Dendritic cell treated with granulocyte-macrophage colony-stimulating factor and Interleukin-4, amounts not matched to agents 40 ng/mL and 50 ng/mL, for 4 days (primary cell): ENCODE measurements at regions not wholly inside any gene's neighbourhood (a gene's known extent, or its start where the extent isn't known, plus 50 kb on each side); places are given as distances from the start of the nearest gene placed in this dataset.
"Not testable (repeated sequence)": the region's sequence is repeated elsewhere in the genome, so short reads cannot be mapped to it uniquely, and the experiment has no call there.

ENCODE experiments used
- H3K27ac Mint-ChIP-seq: one replicate; pipeline ENCODE4 v1.8.0; 2022; ENCODE audit warnings: mild to moderate bottlenecking, mixed read lengths
- H3K27me3 Mint-ChIP-seq: one replicate; pipeline ENCODE4 v1.8.0; 2022; ENCODE audit warnings: mild to moderate bottlenecking, mixed read lengths
- H3K36me3 Mint-ChIP-seq: one replicate; pipeline ENCODE4 v1.8.0; 2022; ENCODE audit warnings: low read depth, mixed read lengths
- H3K4me1 Mint-ChIP-seq: one replicate; pipeline ENCODE4 v1.8.0; 2022; ENCODE audit warnings: low read depth, mixed read lengths
- H3K4me3 Mint-ChIP-seq: one replicate; pipeline ENCODE4 v1.8.0; 2022; ENCODE audit warnings: mild to moderate bottlenecking, moderate library complexity, mixed read lengths
- H3K9me3 Mint-ChIP-seq: one replicate; pipeline ENCODE4 v1.8.0; 2022; ENCODE audit warnings: mixed read lengths
- intact Hi-C: fragments of 100-400 bp; cut with micrococcal nuclease; formaldehyde crosslinking; loops from one replicate; pipeline ENCODE4 v1.15.0; 2022

- H3K4me3 Mint-ChIP-seq: no peak overlapping the region
- intact Hi-C loops: no loop called here
- no peaks in the 10 kb centered on the region for H3K27me3 Mint-ChIP-seq
- peaks cover 40% of the 10 kb centered on the region for H3K9me3 Mint-ChIP-seq
- H3K27ac Mint-ChIP-seq: no peak overlapping the region
- no peaks in the 10 kb centered on the region for H3K4me1 Mint-ChIP-seq
- no peaks in the 10 kb centered on the region for H3K36me3 Mint-ChIP-seq
Observed at GRCh38 chr6:86723151-86723550, 214.2 kb upstream of the HTR1E start.

- intact Hi-C loops: no loop called here
- no peaks in the 10 kb centered on the region for H3K27me3 Mint-ChIP-seq
- no peaks in the 10 kb centered on the region for H3K36me3 Mint-ChIP-seq
- peaks cover 33% of the 10 kb centered on the region for H3K9me3 Mint-ChIP-seq
- no peaks in the 10 kb centered on the region for H3K4me1 Mint-ChIP-seq
- no peak overlapping the region for H3K27ac Mint-ChIP-seq
- no peak overlapping the region for H3K4me3 Mint-ChIP-seq
Observed at GRCh38 chr6:86722131-86722530, 215.2 kb upstream of the HTR1E start.

- Mint-ChIP-seq H3K27me3 (no peaks in the 10 kb centered on the region), H3K9me3 (peaks cover 23% of the 10 kb centered on the region), H3K4me3 (no peak overlapping the region), H3K27ac (no peak overlapping the region), H3K36me3 (no peaks in the 10 kb centered on the region), H3K4me1 (no peaks in the 10 kb centered on the region)
- intact Hi-C loops: no loop called here
Observed at GRCh38 chr6:86715676-86716075, 221.7 kb upstream of the HTR1E start.

- intact Hi-C loops: no loop called here
- Mint-ChIP-seq H3K36me3 (no peaks in the 10 kb centered on the region), H3K4me1 (no peaks in the 10 kb centered on the region), H3K27ac (no peak overlapping the region), H3K27me3 (no peaks in the 10 kb centered on the region), H3K9me3 (peaks cover 22% of the 10 kb centered on the region), H3K4me3 (no peak overlapping the region)
Observed at GRCh38 chr6:86712039-86712438, 225.3 kb upstream of the HTR1E start.

- Mint-ChIP-seq H3K27ac (no peak overlapping the region), H3K9me3 (peaks cover 21% of the 10 kb centered on the region), H3K4me1 (no peaks in the 10 kb centered on the region), H3K36me3 (no peaks in the 10 kb centered on the region), H3K27me3 (no peaks in the 10 kb centered on the region), H3K4me3 (no peak overlapping the region)
- intact Hi-C loops: no loop called here
Observed at GRCh38 chr6:86707545-86708120, 229.7 kb upstream of the HTR1E start.

GRCh38 chr6:86706449-86706848, 230.9 kb upstream of the HTR1E start:
- intact Hi-C loops: no loop called here
- no peaks in the 10 kb centered on the region for H3K36me3 Mint-ChIP-seq
- no peaks in the 10 kb centered on the region for H3K4me1 Mint-ChIP-seq
- H3K4me3 Mint-ChIP-seq: no peak overlapping the region
- H3K27ac Mint-ChIP-seq: no peak overlapping the region
- no peaks in the 10 kb centered on the region for H3K27me3 Mint-ChIP-seq
- peaks cover 23% of the 10 kb centered on the region for H3K9me3 Mint-ChIP-seq

- H3K9me3 Mint-ChIP-seq: peaks cover 18% of the 10 kb centered on the region
- H3K4me3 Mint-ChIP-seq, intact Hi-C loops, H3K27me3 Mint-ChIP-seq, H3K4me1 Mint-ChIP-seq, H3K36me3 Mint-ChIP-seq, H3K27ac Mint-ChIP-seq: not testable (repeated sequence)
Observed at GRCh38 chr6:86701228-86701627, 236.1 kb upstream of the HTR1E start.

- Mint-ChIP-seq H3K4me3 (no peak overlapping the region), H3K4me1 (no peaks in the 10 kb centered on the region), H3K36me3 (no peaks in the 10 kb centered on the region), H3K27me3 (no peaks in the 10 kb centered on the region), H3K9me3 (peaks cover 39% of the 10 kb centered on the region), H3K27ac (no peak overlapping the region)
- intact Hi-C loops: no loop called here
Observed at GRCh38 chr6:86686496-86686895, 250.8 kb upstream of the HTR1E start.

GRCh38 chr6:86685230-86685797, 252.0 kb upstream of the HTR1E start:
- H3K36me3 Mint-ChIP-seq: no peaks in the 10 kb centered on the region
- no peak overlapping the region for H3K27ac Mint-ChIP-seq
- H3K4me1 Mint-ChIP-seq: no peaks in the 10 kb centered on the region
- intact Hi-C loops: no loop called here
- H3K27me3 Mint-ChIP-seq: no peaks in the 10 kb centered on the region
- no peak overlapping the region for H3K4me3 Mint-ChIP-seq
- H3K9me3 Mint-ChIP-seq: peaks cover 46% of the 10 kb centered on the region

GRCh38 chr6:86683132-86683908, 254.0 kb upstream of the HTR1E start:
- intact Hi-C loops: no loop called here
- H3K9me3 Mint-ChIP-seq: peaks cover 61% of the 10 kb centered on the region
- no peak overlapping the region for H3K27ac Mint-ChIP-seq
- no peaks in the 10 kb centered on the region for H3K4me1 Mint-ChIP-seq
- H3K4me3 Mint-ChIP-seq: no peak overlapping the region
- no peaks in the 10 kb centered on the region for H3K27me3 Mint-ChIP-seq
- no peaks in the 10 kb centered on the region for H3K36me3 Mint-ChIP-seq

GRCh38 chr6:86682297-86682696, 255.0 kb upstream of the HTR1E start:
- Mint-ChIP-seq H3K36me3 (no peaks in the 10 kb centered on the region), H3K27me3 (no peaks in the 10 kb centered on the region), H3K4me1 (no peaks in the 10 kb centered on the region), H3K27ac (no peak overlapping the region), H3K9me3 (peaks cover 57% of the 10 kb centered on the region), H3K4me3 (no peak overlapping the region)
- intact Hi-C loops: no loop called here

- H3K36me3 Mint-ChIP-seq, H3K27ac Mint-ChIP-seq, H3K27me3 Mint-ChIP-seq, H3K4me1 Mint-ChIP-seq, intact Hi-C loops, H3K4me3 Mint-ChIP-seq: not testable (repeated sequence)
- H3K9me3 Mint-ChIP-seq: peaks cover 66% of the 10 kb centered on the region
Observed at GRCh38 chr6:86681140-86681539, 256.2 kb upstream of the HTR1E start.

- H3K4me3 Mint-ChIP-seq, H3K27ac Mint-ChIP-seq, H3K4me1 Mint-ChIP-seq, H3K27me3 Mint-ChIP-seq, H3K36me3 Mint-ChIP-seq, intact Hi-C loops: not testable (repeated sequence)
- H3K9me3 Mint-ChIP-seq: peaks cover 79% of the 10 kb centered on the region
Observed at GRCh38 chr6:86672125-86672524, 265.2 kb upstream of the HTR1E start.

GRCh38 chr6:86657192-86657591, 280.1 kb upstream of the HTR1E start:
- no peak overlapping the region for H3K27ac Mint-ChIP-seq
- H3K4me1 Mint-ChIP-seq: no peaks in the 10 kb centered on the region
- no peak overlapping the region for H3K4me3 Mint-ChIP-seq
- no peaks in the 10 kb centered on the region for H3K27me3 Mint-ChIP-seq
- intact Hi-C loops: no loop called here
- no peaks in the 10 kb centered on the region for H3K36me3 Mint-ChIP-seq
- H3K9me3 Mint-ChIP-seq: peaks cover 74% of the 10 kb centered on the region

- H3K27ac Mint-ChIP-seq: no peak overlapping the region
- intact Hi-C loops: no loop called here
- peaks cover 73% of the 10 kb centered on the region for H3K9me3 Mint-ChIP-seq
- no peaks in the 10 kb centered on the region for H3K36me3 Mint-ChIP-seq
- H3K4me3 Mint-ChIP-seq: no peak overlapping the region
- H3K4me1 Mint-ChIP-seq: no peaks in the 10 kb centered on the region
- no peaks in the 10 kb centered on the region for H3K27me3 Mint-ChIP-seq
Observed at GRCh38 chr6:86629123-86629522, 308.2 kb upstream of the HTR1E start.
